Loucy (cell line): ENCODE measurements at regions not wholly inside any gene's neighbourhood (a gene's known extent, or its start where the extent isn't known, plus 50 kb on each side); places are given as distances from the start of the nearest gene placed in this dataset.

Experiments
- EZH2phosphoT487 ChIP-seq: fragments of 200-600 bp; IDR thresholded peaks from 2 replicates; pipeline ENCODE4 v1.6.1; 2018; ENCODE audit warnings: antibody characterized with exemption, mild to moderate bottlenecking, moderate library complexity, borderline replicate concordance
- TF ChIP-seq, protein P1 (sequence below): fragments of 200-600 bp; sonication (generic); conservative IDR thresholded peaks from 2 replicates; pipeline ENCODE4 v1.5.1; 2014; ENCODE audit warnings: mild to moderate bottlenecking, antibody characterized with exemption, low read length

DNA sequence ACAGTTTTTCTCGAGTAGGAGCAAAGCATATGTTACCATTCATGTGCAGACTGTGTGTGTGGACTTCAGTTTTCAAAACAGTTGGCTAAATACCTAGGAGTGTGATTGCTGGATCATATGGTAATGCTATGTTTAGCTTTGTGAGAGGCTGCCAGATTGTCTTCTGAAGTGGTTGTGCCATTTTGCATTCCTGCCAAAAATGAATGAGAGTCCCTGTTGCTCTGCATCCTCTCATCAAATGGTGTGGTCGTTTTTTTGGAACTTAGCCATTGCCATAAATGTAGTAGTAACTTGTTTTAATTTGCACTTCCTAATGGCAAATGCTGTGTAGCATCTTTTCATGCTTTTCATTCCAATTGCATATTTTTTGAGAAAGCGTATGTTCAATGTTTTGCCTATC is 77.2 kb upstream of the NDN start:
- TF ChIP-seq, protein P1, sequence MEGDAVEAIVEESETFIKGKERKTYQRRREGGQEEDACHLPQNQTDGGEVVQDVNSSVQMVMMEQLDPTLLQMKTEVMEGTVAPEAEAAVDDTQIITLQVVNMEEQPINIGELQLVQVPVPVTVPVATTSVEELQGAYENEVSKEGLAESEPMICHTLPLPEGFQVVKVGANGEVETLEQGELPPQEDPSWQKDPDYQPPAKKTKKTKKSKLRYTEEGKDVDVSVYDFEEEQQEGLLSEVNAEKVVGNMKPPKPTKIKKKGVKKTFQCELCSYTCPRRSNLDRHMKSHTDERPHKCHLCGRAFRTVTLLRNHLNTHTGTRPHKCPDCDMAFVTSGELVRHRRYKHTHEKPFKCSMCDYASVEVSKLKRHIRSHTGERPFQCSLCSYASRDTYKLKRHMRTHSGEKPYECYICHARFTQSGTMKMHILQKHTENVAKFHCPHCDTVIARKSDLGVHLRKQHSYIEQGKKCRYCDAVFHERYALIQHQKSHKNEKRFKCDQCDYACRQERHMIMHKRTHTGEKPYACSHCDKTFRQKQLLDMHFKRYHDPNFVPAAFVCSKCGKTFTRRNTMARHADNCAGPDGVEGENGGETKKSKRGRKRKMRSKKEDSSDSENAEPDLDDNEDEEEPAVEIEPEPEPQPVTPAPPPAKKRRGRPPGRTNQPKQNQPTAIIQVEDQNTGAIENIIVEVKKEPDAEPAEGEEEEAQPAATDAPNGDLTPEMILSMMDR = no peak
- no peak for TF ChIP-seq EZH2phosphoT487
